ENCODE measurements at regions not wholly inside any gene's neighbourhood (a gene's known extent, or its start where the extent isn't known, plus 50 kb on each side); places are given as distances from the start of the nearest gene placed in this dataset.
A peak's percentile ranks its signal among the peaks of the same experiment; 100 is the strongest.
"Not testable (repeated sequence)": the region's sequence is repeated elsewhere in the genome, so short reads cannot be mapped to it uniquely, and the experiment has no call there.

GRCh38 chr3:173289072-173289471 is 108.5 kb upstream of the NLGN1 start:
- Histone ChIP-seq H3K4me3 (ENCODE audit: low read depth, low read length) (no peak overlapping the region), H3K36me3 (no peaks in the 10 kb centered on the region)
- no peak for DNase-seq

GRCh38 chr3:173287361-173287760 is 110.2 kb upstream of the NLGN1 start:
- no peaks in the 10 kb centered on the region for H3K36me3 ChIP-seq
- no peak overlapping the region for H3K4me3 ChIP-seq (ENCODE audit: low read depth, low read length)
- H3K9me3 ChIP-seq (ENCODE audit: severe bottlenecking) = no peaks in the 10 kb centered on the region
- no peak overlapping the region for H3K27ac ChIP-seq
- no peak for DNase-seq
- TF ChIP-seq, protein P1, sequence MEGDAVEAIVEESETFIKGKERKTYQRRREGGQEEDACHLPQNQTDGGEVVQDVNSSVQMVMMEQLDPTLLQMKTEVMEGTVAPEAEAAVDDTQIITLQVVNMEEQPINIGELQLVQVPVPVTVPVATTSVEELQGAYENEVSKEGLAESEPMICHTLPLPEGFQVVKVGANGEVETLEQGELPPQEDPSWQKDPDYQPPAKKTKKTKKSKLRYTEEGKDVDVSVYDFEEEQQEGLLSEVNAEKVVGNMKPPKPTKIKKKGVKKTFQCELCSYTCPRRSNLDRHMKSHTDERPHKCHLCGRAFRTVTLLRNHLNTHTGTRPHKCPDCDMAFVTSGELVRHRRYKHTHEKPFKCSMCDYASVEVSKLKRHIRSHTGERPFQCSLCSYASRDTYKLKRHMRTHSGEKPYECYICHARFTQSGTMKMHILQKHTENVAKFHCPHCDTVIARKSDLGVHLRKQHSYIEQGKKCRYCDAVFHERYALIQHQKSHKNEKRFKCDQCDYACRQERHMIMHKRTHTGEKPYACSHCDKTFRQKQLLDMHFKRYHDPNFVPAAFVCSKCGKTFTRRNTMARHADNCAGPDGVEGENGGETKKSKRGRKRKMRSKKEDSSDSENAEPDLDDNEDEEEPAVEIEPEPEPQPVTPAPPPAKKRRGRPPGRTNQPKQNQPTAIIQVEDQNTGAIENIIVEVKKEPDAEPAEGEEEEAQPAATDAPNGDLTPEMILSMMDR (IDR thresholded peaks at IDR 0.05; ENCODE audit: low read depth, low read length) = no peak
- no peaks in the 10 kb centered on the region for H3K27me3 ChIP-seq (ENCODE audit: insufficient read depth, low read depth, severe bottlenecking)

More at GRCh38 chr3:173289072-173289471, 108.5 kb upstream of the NLGN1 start:
- TF ChIP-seq, protein P1 (IDR thresholded peaks at IDR 0.05; ENCODE audit: low read depth, low read length) = no peak
- Histone ChIP-seq H3K9me3 (ENCODE audit: severe bottlenecking) (no peaks in the 10 kb centered on the region), H3K27ac (no peak overlapping the region), H3K27me3 (ENCODE audit: insufficient read depth, low read depth, severe bottlenecking) (no peaks in the 10 kb centered on the region)

DNA sequence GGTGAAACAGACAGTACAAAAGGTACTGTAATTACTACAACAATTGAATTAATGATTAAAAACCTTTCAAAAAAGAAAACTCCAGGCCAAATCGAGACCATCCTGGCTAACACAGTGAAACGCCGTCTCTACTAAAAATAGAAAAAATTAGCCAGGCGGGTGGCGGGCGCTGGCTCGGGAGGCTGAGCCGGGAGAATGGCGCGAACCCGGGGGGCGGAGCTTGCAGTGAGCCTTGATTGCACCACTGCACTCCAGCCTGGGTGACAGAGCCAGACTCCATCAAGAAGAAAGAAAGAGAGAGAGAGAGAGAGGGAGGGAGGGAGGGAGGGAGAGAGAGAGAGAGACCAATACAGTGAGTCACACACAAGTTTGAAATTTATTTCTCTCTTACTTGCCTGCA is 111.0 kb upstream of the NLGN1 start:
- not testable (repeated sequence) for DNase-seq; H3K27me3 ChIP-seq (ENCODE audit: insufficient read depth, low read depth, severe bottlenecking); H3K9me3 ChIP-seq (ENCODE audit: severe bottlenecking); H3K27ac ChIP-seq; H3K36me3 ChIP-seq; H3K4me3 ChIP-seq (ENCODE audit: low read depth, low read length)

DNA sequence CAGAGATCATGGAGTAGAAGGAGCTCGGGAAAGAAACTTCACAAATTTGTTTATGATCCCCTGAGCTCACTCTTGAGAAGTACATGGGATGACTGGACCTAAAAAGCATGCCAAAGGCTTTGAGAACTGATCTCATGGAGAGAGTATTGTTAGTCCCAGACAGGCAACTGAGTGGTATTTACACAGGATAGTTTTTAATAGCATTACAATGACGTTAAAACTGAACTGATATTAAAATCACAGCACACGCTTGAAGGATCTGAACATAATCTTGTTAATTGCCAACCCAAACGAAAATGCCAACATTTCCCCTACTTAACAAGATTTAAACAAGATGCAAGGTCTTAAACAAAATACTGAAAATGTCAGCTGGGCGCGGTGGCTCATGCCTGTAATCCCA is 113.2 kb upstream of the NLGN1 start:
- no peak overlapping the region for H3K27ac ChIP-seq
- no peaks in the 10 kb centered on the region for H3K27me3 ChIP-seq (ENCODE audit: insufficient read depth, low read depth, severe bottlenecking)
- TF ChIP-seq, protein P1 (IDR thresholded peaks at IDR 0.05; ENCODE audit: low read depth, low read length) = no peak
- no peak overlapping the region for H3K4me3 ChIP-seq (ENCODE audit: low read depth, low read length)
- DNase-seq = no peak
- no peaks in the 10 kb centered on the region for H3K36me3 ChIP-seq
- H3K9me3 ChIP-seq (ENCODE audit: severe bottlenecking) = no peaks in the 10 kb centered on the region

DNA sequence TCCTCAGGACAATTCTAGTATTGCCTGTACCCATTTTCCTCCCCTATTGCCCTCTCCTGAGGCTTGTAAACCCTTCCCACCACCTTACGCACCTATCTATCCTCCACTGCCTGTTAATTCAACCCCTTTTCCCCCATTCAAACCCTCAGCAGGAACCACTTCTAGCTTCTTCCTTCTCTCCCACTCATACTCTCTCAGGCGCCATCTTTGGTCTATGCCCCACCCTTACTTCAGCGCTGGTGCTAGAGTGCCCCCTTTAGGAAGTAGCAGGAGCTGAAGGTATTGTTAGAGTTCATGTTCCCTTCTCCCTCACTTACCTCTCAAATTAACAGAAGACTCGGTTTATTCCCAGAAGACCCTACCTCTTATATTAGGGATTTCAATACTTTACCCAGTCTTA is 121.8 kb upstream of the NLGN1 start:
- no peak for DNase-seq
- Histone ChIP-seq H3K9me3 (ENCODE audit: severe bottlenecking) (no peaks in the 10 kb centered on the region), H3K27ac (no peak overlapping the region), H3K4me3 (ENCODE audit: low read depth, low read length) (no peak overlapping the region), H3K36me3 (no peaks in the 10 kb centered on the region), H3K27me3 (ENCODE audit: insufficient read depth, low read depth, severe bottlenecking) (no peaks in the 10 kb centered on the region)
- TF ChIP-seq, protein P1 (IDR thresholded peaks at IDR 0.05; ENCODE audit: low read depth, low read length) = 0 out of 2 replicates have a peak, but pooled peaks have one; percentile 5

GRCh38 chr3:173273838-173274237 is 123.7 kb upstream of the NLGN1 start:
- Histone ChIP-seq H3K4me3 (ENCODE audit: low read depth, low read length) (no peak overlapping the region), H3K9me3 (ENCODE audit: severe bottlenecking) (no peaks in the 10 kb centered on the region), H3K27ac (no peak overlapping the region), H3K36me3 (no peaks in the 10 kb centered on the region), H3K27me3 (ENCODE audit: insufficient read depth, low read depth, severe bottlenecking) (no peaks in the 10 kb centered on the region)
- TF ChIP-seq, protein P1 (IDR thresholded peaks at IDR 0.05; ENCODE audit: low read depth, low read length) = no peak
- DNase-seq = no peak

Data from WERI-Rb-1 (cell line).